Skin of body (tissue), 1 donor: ENCODE measurements at regions not wholly inside any gene's neighbourhood (a gene's known extent, or its start where the extent isn't known, plus 50 kb on each side); places are given as distances from the start of the nearest gene placed in this dataset.

Experiments
- DNase-seq: peaks from one replicate; lab custom pipeline; 2025; lab: John Stamatoyannopoulos, UW

DNA sequence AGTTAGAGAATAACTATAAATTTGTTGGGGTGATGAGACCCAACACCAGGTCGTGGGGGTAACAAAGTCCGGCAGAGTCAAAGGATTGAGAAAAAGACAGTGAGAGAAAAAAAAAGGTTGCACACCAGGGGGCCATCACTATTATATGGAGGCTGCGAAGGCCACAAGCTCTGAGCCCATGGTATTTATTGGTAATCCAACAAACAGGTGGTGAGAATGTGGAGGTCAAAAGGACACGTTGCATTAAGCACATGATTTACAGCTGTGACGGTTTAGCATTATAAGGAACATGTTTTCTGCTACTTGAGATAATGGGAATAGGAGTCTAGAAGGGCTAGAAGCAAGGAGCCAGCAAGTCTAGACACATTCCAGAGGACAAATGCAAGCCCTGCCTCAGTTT is 2202.2 kb upstream of the C9orf72 start:
- DNase-seq = no peak

DNA sequence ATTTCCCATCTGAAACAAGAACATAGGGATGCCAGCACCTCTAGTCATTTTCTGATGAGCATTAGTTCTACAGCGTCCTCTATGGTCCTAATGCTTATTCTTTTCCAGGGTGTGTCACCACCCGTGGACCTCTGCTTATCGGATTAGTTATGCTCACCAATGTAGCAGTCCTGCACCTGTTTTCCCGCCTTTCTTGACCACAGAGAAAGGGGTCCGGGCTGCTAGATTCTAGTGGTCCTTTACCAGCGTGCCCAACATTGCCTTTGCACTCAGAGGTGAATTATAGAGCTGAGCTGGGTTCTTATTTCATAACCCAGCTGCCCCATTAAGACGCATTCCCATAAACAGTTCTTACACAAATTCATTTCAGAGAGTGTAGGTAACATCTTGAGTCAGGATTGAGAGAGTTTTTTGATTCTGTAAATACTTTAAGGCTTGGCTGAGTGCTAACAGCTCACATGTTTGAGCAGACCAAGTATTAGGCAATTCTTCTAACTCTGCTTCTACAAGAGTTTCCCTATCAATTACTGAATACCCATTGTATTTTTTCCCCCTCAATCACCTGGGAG is 2205.1 kb upstream of the C9orf72 start:
- no peak for DNase-seq

DNA sequence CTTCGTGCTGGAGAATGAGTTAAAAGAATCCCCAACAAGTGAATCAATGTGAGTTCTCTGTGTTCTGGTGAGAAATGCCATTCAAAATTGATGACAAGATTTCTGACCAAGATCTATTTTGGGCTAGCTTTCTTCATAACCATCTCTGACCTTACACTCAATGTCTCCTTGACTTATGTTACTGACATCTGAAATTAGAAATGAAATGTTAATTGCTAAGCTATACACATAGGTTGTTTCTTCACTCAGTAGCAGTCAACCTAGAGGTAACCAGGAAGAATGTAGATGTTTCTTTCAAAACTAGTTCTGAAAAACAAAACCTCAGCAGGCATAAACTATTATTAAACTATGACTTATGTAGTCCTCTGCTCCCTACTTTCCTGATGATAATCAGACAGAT is 2220.7 kb upstream of the C9orf72 start:
- DNase-seq = no peak

DNA sequence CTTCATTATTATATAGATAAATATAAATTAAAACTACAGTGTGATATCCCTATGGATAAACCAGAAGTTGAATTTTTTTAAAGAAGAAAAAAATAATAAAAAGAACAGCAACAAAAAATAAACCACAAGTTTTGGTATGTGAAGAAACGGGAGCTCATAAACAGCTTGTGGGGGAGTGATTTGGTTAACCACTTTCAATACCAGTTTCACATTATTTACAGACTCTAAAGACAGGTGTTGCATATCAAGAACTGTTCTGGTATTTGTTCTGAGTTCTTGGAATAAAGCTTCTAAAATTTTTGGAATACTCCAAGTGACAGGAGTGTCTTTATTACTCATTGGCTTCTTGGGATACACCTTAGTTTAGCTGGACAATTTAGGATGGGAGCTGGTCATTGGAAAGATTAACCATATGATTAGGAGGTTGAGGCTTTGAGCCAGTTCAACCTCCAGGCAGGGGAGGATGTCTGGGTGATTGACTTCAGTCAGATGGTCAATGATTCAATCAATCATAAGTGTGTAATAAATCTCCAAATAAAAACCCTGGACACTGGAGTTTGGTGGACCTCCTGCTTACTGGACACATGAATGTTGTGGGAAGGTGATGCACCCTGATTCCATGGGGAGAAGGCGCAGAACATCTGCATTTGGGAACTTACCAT is 2223.1 kb upstream of the C9orf72 start:
- DNase-seq = no peak

DNA sequence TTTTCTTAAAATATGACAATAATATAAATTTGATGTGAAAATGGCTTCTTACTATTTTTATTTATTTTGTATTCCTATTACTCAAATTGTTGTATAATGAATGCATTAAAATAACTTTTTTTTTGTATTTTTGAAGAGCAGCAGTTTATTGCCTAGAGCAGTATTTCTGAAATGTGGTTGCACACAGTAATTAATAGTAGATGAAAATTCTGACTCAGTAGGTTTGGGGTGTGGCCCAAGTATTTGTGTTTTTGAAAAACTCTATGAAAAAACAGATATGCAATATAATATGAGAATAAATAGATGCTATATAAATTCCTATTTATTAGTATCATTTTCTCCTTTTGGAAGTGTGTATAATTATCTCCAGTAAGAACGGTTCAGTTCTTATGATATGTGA is 2225.3 kb upstream of the C9orf72 start:
- no peak for DNase-seq

DNA sequence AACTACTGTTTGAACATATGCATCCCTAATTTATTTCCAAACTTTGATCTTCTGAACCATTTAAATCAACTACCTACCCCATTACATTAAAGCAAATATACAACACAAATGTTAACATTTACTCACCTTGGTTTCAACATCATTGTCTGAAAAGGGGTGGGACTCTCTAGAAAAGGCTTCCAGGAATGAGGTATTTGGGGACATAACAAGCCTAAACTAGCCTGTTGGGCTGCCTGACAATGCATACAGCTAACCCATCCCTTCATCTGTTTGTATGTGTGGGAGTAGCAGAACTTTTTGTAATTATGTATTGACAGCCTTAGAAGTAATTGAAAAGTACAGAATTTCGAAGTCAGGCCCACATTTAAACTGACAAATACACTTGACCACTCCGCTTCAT is 2225.9 kb upstream of the C9orf72 start:
- no peak for DNase-seq

DNA sequence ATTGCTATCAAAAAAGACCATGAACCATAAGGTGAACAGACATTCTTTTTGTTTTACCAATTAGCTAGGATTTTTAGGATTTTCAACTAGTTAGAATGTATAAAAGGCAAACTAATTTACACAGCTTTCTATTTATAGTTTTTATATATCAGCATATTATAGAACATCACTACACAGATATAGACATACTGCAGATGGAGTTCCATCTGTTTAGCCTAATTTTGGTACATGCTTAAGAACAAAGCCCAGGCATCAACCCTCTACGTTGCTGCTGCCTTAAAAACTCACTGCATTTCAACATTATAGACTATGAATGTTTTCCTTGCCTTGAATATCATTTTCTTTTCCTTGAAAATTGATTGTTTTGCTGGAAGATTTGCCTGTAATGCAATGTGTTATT is 2227.5 kb upstream of the C9orf72 start:
- no peak for DNase-seq

DNA sequence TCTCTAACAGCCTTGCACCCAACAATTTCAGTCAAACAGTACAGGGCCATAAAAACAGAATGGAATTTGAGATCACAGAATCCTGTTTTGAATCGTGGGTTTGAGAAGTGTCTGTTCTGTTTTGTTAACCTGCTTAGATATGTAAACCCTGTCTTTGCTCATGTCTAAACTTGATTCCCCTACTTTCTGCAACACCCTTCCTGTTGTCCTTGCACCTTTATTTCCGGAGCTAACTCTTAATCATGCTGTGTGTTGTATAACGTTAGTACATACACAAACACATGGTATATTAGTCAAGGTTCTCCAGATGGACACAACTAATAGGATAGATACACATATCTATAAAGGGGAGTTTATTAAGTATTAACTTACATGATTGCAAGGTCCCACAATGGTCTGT is 2229.2 kb upstream of the C9orf72 start:
- DNase-seq = no peak

DNA sequence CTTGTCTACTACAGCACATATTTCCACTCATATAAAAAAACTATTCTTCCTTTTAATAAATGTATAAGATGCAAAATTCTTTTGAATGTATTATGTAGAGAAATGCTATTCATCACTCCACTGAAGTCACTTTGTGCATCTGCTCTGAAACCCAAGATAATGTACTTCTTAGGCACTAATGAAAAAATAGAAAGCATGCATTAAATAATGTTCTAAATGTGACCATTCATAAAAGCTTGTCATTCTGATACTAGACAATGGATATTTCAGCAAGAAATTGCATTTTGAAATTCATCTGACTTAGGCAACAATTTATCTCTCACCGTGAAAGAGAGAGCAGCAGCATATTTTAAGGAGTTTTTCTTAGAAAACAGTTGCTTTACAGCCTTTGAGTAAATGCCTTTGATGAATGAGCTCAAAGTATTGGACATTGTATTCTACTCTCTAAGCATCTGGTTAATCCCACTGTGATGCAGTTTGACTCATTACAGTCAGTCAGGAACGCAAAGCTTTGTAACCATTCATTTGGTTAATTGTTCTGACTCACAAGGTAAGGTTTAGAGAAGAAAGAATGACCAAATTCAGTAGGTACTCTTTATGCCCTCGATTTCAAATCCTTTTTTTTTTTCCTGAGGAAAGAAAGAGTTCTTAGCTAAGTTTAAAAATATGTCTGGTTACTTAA is 2233.8 kb upstream of the C9orf72 start:
- no peak for DNase-seq

DNA sequence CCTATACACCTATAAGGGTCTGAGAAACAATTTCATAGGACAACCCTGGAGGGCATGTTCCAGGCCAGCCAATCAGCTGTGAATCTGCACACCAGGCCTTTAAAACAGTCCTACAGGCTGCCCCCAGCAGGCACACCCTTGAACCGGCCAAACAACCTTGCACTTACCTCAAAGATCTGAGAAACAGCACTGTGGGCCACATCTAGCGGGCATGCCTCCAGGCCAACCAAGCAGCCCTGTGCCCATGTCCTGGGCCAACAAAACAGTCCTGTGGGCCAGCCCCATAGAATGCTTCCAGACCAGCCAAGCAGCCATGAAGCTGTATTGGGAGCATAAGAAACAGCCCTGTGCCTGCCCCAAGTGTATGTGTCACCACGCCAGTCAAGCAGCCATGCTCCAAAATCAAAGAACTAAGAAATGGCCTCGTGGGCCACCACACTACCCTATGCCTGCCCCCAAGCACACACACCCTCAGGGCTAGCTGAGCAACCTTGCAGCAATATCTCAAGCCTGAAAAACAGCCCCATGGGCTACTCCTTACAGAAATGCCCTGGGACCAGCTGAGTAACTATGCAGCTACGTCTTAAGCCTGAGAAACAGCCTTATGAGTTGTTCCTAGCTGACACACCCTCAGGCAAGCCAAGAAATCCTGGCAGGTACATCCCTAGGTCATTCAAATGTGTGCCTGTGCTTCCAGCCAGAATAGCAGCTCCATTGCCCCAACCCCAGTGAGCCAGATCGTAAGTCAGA is 2243.8 kb upstream of the C9orf72 start:
- DNase-seq = no peak

DNA sequence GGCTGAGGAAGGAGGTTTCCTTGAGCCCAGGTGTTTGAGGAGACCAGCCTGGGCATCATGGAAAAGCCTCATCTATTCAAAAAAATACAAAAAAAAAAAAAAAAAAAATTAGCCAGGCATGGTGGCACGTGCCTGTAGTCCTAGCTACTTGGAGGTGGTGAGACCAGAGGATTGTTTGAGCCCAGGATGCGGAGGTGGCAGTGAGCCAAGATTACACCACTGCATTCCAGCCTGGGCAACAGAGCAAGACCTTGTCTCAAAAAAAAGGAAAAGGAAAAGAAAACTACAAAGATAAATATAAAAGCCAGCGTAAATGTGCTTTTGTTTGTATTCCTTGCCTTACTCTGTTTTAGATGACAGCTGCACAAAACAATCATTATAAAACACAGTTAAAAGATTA is 2249.2 kb upstream of the C9orf72 start:
- DNase-seq = no peak

DNA sequence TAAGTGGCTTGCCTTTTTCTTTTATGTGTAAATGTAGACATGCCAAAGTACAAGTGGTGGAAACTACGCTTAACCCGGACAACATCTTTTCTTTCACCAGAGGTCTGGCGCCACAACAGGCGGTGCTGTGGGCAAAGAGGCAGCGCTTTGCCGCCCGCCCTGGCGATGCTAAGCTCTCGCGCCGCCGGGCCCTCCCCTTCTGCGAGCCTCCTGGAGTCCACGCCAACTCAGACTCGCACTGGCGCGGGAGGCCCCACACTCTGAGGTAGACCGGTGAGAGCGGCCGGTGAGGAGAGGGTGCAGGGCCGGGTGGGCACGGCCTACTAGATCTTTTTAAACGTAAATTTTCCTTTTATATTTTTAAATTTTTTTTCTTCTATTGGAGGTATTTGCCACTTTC is 2253.1 kb upstream of the C9orf72 start:
- no peak for DNase-seq

DNA sequence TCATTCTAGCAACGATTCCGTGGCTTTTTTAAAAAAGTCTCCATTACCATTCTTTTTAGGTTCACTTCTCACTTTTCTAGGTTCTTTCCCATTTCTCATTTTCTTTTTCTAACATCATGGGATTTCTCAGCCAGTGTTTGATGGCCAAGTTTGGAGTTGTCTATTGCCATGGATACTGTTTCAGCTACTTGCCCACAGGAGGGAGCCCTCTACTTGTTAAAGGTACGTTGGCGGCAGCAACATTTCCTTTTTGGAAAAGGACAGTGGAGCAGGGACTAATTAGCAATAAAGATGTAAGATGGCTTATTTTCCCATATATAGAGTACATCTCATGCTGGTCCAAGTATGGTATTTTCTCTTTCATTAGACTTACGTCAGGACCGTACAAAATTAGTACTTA is 2257.5 kb upstream of the C9orf72 start:
- no peak for DNase-seq

DNA sequence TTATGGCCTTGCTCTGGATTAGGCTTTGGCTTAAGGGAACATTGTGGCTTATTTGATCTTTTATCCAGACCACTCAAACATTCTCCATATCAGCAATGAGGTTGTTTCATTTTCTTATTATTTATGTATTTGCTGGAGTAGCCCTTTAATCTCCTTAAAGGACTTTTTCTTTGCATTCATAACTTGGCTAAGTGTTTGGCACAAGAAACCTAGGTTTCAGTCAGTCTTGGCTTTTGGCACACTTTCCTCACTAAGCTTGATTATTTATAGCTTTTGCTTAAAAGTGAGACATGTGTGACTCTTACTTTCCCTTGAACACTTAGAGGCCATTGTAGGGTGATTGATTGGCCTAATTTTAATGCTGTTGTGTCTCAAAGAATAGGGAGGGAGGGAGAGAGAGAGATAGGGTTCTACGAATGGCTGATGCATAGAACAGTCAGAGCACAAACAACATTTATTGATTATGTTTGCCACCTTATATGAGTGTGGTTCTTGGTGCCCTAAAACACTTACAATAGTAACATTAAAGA is 2265.3 kb upstream of the C9orf72 start:
- DNase-seq = no peak

DNA sequence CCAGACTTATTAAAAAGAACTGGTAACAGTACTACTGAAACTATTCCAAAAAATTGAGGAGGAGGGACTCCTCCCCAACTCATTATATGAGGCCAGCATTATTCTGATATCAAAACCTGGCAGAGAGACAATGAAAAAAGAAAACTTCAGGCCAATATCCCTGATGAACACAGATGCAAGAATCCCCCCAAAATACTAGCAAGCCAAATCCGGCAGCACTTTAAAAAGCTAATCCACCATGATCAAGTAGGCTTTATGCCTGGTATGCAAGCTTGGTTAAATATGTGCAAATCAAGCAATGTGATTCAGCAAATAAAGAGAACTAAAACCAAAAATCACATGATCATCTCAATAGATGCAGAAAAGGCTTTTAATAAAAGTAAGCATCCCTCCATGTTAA is 2271.0 kb upstream of the C9orf72 start:
- no peak for DNase-seq

DNA sequence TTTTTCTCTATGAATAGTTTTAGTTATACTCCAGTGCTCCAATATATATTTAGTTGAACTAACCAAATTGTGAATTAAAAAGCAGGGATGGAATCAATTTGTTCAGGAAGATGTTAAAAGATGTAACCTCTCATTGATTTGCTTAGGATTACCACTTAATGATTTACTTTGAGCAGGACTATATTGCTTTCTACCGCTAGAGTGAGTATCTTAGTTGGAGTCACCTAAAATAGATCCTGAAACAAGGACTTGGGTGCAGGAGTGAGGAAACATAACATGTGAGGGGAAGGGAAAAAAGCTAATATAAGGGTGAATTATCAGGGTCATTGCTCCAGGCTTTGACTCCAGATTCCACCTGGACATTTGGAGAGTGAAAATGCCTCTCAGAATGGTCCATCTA is 2277.4 kb upstream of the C9orf72 start:
- DNase-seq = no peak

DNA sequence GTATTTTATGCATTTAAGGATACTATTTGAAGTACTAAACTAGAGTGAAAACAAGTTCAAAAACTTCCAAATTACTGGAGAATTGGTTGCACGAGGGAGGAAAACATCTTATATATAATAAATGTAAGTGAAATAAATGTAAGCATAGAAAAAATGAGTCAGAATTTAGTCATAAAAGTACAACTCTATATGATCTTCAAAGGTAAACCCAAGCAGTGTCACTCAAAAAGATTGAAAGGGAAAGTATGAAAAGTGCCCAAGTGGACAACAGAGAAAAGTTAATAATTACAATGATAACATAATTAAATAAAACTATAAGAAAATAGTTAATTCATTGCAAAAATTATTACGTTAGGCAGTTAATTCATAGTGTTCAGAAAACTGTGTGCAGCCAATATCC is 2288.5 kb upstream of the C9orf72 start:
- DNase-seq = no peak

DNA sequence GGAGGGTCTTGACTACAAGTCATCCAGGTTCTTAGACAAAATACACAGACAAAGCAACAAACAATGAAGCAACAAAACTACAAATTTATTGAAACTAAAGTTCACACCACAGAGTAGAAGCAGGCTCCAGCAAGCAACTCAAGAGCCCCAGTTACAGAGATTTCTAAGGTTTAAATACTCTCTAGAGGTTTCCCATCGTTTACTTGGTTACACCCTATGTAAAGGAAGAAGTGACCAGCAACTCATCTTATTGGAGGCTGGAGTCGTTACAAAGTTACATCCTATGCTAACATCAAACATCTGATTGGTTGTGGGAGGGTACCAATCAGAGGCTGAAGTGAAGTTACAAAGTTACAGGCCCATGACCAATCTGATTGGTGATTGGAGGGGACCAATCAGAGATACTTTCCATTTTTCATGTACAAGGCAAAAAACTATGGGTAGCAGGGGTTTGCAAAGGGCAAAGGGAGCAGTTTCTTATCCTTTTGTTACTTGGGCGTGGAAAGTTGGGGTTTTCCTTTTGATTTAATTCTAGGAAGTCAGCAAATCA is 2292.6 kb upstream of the C9orf72 start:
- no peak for DNase-seq

DNA sequence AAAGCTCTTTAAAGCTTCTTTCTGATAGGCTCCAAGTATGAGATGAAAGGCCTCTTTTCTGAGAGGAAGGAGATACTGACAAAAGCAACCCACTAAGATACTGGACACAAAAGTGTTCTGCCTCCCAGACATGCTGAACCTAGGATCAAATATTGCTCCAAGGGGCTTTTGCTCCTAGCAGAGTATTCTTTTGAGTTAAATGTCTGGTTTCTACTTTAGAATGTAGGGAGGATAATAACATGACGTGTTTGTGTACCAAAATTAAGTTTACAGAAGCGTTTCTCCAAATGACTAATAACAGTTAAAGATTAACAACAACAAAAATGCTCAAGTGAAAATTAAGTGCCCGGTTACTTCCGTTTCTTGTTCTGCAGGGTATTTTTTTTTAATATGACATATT is 2293.3 kb upstream of the C9orf72 start:
- no peak for DNase-seq

DNA sequence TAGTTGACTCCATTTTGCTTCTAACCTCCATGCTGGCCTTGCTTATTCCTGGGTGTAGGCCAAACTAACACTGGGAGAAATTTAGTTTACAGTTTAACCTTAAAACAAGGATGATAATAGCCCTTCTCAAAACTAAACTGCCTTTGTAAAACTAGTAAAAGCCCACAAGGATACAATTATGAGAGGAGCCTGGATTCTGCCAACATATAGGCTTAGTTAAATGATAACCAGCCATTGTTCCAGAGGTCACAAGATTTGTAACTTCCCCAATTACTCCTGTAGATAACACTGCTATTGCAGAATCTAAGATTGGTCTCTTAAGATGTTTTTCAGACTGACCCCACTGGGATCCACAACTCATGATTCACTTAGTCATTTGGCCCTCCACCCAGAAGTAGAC is 2300.3 kb upstream of the C9orf72 start:
- DNase-seq = no peak

DNA sequence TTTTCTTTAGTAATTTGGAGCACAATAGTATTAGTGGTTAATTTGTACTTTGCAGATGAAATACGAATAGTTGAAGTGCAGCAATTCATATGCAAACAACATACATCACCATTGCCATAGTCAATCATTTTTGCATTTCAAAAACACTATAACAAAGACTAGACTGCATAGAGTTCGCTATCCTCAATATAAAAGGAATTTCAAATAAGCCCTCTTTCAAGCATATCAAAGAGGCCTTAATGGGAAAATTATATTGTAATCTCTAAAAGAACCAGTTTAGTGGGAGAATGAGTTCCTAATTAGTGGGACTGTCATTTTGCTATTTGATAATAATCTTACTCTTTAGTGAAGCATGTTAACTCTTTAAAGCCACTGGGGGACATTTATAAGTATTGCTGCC is 2302.3 kb upstream of the C9orf72 start:
- no peak for DNase-seq

DNA sequence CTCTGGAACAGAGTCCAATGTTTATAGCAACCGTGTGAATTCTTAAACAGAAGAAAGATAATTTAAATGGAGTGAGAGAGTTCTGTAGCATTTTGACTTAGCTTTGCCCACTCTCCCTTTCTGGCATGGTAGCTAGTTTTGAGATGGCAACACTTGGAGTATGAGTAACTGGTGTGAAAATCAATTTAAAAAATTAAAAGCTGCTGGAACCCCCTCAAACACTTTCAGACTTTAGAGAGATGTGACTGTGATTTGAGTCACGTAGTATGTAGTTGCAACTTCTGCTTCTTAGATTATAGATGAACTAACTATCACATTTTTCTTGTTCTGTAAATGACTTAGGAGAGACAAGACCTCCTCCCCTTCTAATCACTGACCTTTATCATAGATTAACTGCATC is 2309.5 kb upstream of the C9orf72 start:
- DNase-seq = no peak
